ENCODE measurements at regions not wholly inside any gene's neighbourhood (a gene's known extent, or its start where the extent isn't known, plus 50 kb on each side); places are given as distances from the start of the nearest gene placed in this dataset.
A peak's percentile ranks its signal among the peaks of the same experiment; 100 is the strongest.
"Not testable (repeated sequence)": the region's sequence is repeated elsewhere in the genome, so short reads cannot be mapped to it uniquely, and the experiment has no call there.

DNA sequence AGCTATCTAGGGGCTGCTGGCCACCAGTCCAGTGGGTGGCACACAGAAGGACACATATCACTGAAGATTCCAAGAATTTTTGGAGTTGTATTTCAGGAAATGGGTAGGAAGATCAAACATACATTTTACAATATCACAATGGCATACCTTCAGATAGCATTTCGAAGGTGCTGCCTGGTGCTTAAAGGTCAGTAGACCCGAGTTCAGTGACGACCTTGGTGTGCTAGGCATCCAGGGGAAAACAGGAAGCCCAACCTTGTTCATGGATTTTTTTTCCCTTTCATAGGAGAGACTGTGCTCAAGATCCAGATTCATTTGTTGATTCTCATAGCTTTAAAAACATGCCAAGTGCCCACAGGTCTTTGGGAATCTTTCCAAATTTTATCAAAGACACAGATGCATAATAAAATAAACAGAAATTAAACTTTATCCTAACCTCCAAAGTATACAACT lies 51.0 kb upstream of the RCBTB2 start:
- no peaks in the 10 kb centered on the region for H3K27me3 ChIP-seq
- ATAC-seq (no peak), DNase-seq (no peak)
- H3K36me3 ChIP-seq: no peaks in the 10 kb centered on the region
- TF ChIP-seq, protein P1, sequence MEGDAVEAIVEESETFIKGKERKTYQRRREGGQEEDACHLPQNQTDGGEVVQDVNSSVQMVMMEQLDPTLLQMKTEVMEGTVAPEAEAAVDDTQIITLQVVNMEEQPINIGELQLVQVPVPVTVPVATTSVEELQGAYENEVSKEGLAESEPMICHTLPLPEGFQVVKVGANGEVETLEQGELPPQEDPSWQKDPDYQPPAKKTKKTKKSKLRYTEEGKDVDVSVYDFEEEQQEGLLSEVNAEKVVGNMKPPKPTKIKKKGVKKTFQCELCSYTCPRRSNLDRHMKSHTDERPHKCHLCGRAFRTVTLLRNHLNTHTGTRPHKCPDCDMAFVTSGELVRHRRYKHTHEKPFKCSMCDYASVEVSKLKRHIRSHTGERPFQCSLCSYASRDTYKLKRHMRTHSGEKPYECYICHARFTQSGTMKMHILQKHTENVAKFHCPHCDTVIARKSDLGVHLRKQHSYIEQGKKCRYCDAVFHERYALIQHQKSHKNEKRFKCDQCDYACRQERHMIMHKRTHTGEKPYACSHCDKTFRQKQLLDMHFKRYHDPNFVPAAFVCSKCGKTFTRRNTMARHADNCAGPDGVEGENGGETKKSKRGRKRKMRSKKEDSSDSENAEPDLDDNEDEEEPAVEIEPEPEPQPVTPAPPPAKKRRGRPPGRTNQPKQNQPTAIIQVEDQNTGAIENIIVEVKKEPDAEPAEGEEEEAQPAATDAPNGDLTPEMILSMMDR (IDR thresholded peaks at IDR 0.05): no peak
- intact Hi-C loops (cut with DNase I): no loop called here
- no peaks in the 10 kb centered on the region for H3K9me3 ChIP-seq
- peaks cover 37% of the 10 kb centered on the region for H3K4me1 ChIP-seq
- no peak overlapping the region for H3K27ac ChIP-seq
- H3K4me3 ChIP-seq: no peak overlapping the region

DNA sequence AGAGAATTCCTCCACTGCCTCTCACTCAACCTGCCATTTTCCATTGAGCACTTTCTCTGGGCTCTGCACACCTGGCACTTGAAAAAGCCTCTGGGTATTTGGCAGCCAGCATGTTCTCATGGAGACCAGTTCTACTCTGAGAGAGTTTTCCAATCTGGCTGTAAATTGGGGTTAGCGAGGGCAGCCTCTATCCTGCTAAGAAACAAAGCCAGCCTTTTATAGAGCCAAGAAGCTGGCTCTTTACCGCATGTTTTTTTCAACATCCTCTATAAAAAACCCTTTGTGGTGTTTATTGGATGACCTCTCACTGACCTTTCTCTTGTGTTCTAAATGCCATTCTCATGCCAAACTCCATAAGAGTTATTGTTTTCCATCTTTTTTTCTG lies 52.6 kb upstream of the RCBTB2 start:
- TF ChIP-seq, protein P1 (IDR thresholded peaks at IDR 0.05): no peak
- intact Hi-C loops (cut with DNase I): no loop called here
- DNase-seq (no peak), ATAC-seq (no peak)
- H3K4me1 ChIP-seq: peaks cover 26% of the 10 kb centered on the region
- no peaks in the 10 kb centered on the region for H3K9me3 ChIP-seq
- no peak overlapping the region for H3K27ac ChIP-seq
- no peaks in the 10 kb centered on the region for H3K36me3 ChIP-seq
- H3K27me3 ChIP-seq: no peaks in the 10 kb centered on the region
- H3K4me3 ChIP-seq: no peak overlapping the region

DNA sequence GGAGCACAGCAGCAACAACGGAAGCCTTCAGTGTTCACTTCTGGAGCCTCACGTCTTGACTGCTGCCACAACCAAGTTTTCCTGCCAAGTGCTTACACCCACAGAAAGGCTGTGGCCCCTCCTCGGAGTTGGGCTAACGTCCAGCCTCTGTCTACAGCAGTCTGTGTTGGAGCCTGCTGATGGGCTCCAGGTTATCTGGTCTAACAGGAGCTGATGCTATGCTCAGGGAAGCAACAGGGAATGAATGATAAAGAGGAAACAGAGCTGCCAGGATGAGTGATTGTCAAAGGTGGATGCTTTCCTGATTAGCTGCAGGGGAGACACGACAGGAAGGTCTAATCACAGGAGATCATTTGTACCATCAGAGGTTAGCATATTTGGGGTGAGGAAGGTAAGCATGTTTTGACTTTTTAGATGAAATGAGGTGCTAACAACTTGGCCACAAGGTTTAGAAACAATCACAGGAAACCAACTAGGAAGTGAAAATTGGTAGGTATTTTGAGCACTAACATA lies 53.8 kb upstream of the RCBTB2 start:
- Histone ChIP-seq H3K27me3 (no peaks in the 10 kb centered on the region), H3K36me3 (no peaks in the 10 kb centered on the region), H3K27ac (no peak overlapping the region), H3K4me3 (no peak overlapping the region), H3K4me1 (peaks cover 26% of the 10 kb centered on the region), H3K9me3 (no peaks in the 10 kb centered on the region)
- intact Hi-C loops (cut with DNase I): no loop called here
- TF ChIP-seq, protein P1 (IDR thresholded peaks at IDR 0.05): no peak
- peak; percentile 15 for ATAC-seq
- DNase-seq: no peak

DNA sequence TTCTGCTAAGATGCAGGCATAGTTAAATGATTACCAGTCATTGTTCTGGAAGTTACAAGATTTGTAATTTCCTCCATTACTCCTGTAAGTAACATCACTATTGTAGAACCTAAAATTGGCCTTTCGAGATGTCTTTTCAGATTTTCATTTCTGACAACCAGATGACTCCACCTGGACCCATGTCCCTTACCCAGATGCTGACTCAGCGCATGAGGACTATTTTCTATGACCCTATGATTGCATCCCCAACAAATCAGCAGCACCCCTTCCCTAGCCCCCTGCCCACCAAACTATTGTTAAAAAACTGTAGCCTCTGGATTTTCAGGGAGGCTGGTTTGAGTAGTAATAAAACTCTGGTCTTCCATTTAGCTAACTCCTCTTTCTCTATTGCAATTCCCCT lies 55.2 kb upstream of the RCBTB2 start:
- Histone ChIP-seq H3K4me1 (peaks cover 26% of the 10 kb centered on the region), H3K9me3 (no peaks in the 10 kb centered on the region), H3K36me3 (no peaks in the 10 kb centered on the region), H3K27ac (no peak overlapping the region), H3K4me3 (no peak overlapping the region), H3K27me3 (no peaks in the 10 kb centered on the region)
- intact Hi-C loops (cut with DNase I): no loop called here
- DNase-seq (no peak), ATAC-seq (no peak)
- TF ChIP-seq, protein P1 (IDR thresholded peaks at IDR 0.05): no peak

DNA sequence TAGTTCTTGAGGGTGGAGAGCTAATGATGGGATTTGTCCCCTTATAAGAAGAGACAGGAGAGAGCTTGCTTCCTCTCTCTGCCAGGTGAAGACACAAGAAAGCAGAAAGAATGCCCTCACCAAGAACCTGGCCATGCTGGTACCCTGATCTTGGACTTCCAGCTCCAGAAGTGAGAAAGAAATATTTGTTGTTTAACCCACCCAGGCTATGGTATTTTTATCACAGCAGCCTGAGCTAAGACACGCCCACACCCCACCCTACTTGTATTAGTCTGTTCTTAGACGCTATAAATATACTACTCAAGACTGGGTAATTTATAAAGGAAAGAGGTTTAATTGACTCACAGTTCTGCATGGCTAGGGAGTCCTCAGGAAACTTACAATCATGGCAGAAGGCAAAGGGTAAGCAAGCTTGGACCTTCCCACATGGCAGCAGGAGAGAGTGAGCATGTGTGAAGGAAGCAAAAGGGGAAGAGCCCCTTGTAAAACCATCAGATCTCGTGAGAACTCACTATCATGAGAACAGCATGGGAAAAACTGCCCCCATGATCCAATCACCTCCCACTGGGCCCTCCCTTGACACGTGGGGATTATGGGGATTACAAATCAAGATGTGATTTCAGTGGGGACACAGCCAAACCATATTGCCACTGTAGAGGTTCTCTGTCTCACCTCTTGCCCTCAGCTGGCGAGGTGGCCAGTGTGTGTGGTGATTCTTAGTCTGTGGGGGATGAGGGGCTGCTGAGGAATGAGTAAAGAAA lies 57.4 kb upstream of the RCBTB2 start:
- H3K4me3 ChIP-seq: no peak overlapping the region
- no peak for DNase-seq
- no peak overlapping the region for H3K27ac ChIP-seq
- TF ChIP-seq, protein P1 (IDR thresholded peaks at IDR 0.05): no peak
- intact Hi-C loops (cut with DNase I): loop anchor here (5.0 kb wide), 1 partner anchor 182 kb away; no protein-coding TSS in a partner anchor
- H3K36me3 ChIP-seq: no peaks in the 10 kb centered on the region
- no peaks in the 10 kb centered on the region for H3K27me3 ChIP-seq
- H3K4me1 ChIP-seq: peaks cover 13% of the 10 kb centered on the region
- no peaks in the 10 kb centered on the region for H3K9me3 ChIP-seq
- no peak for ATAC-seq

DNA sequence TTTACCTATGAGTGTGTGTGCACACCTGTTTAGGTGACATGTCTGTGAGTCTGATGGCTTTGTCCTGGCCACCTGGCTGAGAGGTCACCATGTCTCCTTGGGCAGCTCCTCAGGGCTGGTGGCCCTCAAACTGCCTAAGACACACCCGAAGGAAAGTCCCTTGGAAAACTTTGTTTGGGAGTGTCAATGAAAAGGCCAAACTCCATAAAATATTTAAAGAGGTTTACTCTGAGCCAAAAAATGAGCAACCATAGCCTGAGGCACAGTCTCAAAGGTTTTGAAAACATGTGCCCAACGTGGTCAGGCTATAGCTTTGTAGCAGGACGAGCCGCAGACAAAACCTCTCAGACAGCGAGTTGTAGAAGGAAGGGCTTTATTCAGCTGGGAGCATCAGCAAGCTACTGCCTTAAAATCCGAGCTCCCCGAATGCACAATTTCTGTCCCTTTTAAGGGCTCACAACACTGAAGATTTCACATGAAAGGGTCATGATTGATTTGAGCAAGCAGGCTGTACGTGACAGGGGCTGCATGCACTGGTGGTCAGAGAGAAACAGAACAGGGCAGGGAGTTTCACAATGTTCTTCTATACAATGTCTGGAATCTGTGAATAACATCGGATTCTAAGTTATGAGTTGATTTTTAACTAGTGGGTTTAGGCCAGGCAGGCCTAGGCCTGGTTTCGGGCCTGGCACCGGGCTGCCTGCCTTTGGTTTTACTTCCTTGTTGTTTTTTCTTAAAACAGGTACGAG lies 58.4 kb upstream of the RCBTB2 start:
- not testable (repeated sequence) for H3K4me3 ChIP-seq, H3K27me3 ChIP-seq, H3K4me1 ChIP-seq, H3K27ac ChIP-seq, DNase-seq, ATAC-seq, H3K9me3 ChIP-seq, H3K36me3 ChIP-seq
- intact Hi-C loops (cut with DNase I): loop anchor here (5.0 kb wide), 1 partner anchor 181 kb away; no protein-coding TSS in a partner anchor
